ENCODE measurements at regions not wholly inside any gene's neighbourhood (a gene's known extent, or its start where the extent isn't known, plus 50 kb on each side); places are given as distances from the start of the nearest gene placed in this dataset.

DNA sequence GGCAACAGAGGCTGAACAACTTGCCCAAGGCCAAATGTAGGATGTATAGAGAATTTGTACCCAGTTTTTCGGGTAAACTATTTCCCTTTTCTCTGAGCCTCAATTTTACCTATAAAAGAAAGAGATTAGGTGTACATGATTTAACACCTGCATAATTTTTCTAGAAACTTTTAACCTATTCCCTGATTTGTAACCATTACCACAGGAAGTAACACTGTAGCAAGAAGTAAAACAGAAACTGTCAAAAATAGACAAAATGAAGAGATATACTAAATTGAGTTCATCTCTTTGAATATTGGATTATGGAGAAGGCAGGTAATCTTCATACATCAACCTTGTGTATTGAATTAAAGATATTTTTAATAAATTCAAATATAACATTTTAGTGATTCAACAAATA is 136.2 kb downstream of the ZC3H11B start:
- no peak for DNase-seq (ENCODE audit: low read depth)

GRCh38 chr1:219476116-219476515 is 136.8 kb downstream of the ZC3H11B start:
- no peak for DNase-seq (ENCODE audit: low read depth)

GRCh38 chr1:219472596-219472995 is 140.3 kb downstream of the ZC3H11B start:
- DNase-seq (ENCODE audit: low read depth), result no peak

- no peak for DNase-seq (ENCODE audit: low read depth)
Observed at GRCh38 chr1:219467524-219467923, 145.4 kb downstream of the ZC3H11B start.

- no peak for DNase-seq (ENCODE audit: low read depth)
Observed at GRCh38 chr1:219466766-219467165, 146.1 kb downstream of the ZC3H11B start.

- no peak for DNase-seq (ENCODE audit: low read depth)
Observed at GRCh38 chr1:219465212-219466093, 147.5 kb downstream of the ZC3H11B start.

DNA sequence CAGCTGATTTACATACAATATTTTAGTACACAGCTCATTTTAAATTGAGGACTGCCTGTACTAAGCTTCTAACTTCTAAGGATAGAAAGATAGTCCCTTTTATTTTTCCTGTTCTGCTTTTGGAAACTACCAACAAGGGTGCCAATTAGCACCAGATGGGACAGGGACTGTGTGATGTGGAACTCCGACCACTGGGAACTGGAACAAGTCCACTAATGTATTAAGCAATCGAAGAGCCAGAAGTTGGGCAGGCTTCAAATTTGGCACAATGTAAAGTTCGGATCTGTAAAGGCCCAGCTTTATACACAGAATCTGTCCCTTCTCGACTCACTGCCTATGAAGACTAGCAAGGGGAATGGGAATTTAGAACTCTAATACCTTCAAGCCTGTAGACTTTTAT is 149.3 kb downstream of the ZC3H11B start:
- DNase-seq (ENCODE audit: low read depth), result peak; percentile 79

DNA sequence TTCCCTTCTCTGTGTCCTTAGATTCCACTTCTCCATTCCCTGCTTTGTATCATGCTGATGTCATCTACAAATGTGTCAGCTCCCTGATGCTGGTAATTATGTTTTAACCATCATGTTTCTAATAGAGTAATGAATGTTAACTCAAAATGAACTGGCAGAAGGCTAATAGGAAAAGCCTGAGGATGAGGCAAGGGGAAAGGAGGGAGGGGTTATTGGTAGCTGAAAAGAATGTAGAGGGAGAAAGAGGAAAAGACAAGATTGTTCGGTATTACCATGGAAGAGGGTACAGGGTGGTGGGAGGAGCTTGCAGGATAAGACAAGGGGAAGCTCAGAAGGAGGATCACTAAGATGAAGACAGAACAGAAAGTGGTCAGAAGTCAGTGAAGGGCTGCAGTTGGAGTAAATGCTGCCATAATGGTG is 150.9 kb downstream of the ZC3H11B start:
- no peak for DNase-seq (ENCODE audit: low read depth)

- peak; percentile 68 for DNase-seq (ENCODE audit: low read depth)
Observed at GRCh38 chr1:219460896-219461815, 151.7 kb downstream of the ZC3H11B start.

DNA sequence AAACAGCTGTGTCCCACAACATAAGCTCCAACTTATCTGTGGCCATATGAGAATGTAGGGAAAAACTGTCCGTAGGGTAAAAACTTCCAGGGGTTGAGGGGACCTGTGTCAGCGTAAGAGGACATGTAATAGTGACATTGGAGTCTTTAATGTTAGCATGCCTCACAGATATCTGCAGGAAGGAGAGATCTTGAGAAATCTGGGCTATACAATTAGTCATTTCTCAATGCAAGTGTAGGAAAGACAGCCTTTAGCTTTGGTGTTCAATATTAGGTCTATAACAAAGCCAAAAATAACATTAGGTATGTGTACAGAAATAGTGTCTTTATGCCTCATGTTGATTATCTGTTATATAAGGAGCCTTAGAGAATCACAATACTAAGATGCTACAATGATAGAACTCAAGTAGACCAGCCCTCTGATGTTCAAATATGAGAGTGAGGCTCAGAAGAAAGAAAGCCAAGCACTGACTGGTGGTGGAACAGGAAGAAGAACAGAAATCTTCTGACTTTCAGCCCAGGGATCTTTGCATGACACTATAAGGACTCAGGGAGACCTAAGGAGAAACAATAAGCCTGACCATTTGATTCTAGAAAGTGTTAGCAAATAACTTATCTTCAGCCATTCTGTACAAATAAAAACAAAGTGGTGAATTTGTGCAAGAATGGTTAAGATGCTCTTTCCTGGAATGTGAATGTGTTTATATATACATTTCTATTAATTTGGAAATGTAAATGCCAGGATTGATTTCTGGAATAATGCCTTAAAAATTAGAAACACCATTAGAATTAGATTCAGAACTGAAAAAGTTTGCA is 152.6 kb downstream of the ZC3H11B start:
- no peak for DNase-seq (ENCODE audit: low read depth)

GRCh38 chr1:219459351-219460080 is 153.4 kb downstream of the ZC3H11B start:
- no peak for DNase-seq (ENCODE audit: low read depth)

DNA sequence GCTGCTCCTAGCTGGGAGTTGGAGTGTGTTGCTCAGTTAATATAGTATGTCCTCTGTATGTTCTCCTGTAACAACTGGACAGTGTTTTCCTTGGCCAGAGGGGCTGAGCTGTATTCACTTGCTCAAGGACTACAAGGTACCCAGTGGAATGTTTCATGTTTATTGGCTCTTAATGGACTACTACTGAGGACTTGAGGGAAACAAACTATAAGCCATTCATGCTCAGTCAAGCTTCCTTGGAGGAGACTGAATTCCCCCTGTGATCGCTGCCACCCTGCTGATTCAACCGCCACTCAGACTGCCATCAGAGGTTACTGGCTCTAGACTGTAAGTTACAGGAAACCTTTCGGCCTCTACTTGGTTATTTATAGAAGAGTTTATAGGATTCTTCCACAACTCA is 166.6 kb downstream of the ZC3H11B start:
- DNase-seq (ENCODE audit: low read depth), result no peak

- no peak for DNase-seq (ENCODE audit: low read depth)
Observed at GRCh38 chr1:219445864-219446263, 167.0 kb downstream of the ZC3H11B start.

DNA sequence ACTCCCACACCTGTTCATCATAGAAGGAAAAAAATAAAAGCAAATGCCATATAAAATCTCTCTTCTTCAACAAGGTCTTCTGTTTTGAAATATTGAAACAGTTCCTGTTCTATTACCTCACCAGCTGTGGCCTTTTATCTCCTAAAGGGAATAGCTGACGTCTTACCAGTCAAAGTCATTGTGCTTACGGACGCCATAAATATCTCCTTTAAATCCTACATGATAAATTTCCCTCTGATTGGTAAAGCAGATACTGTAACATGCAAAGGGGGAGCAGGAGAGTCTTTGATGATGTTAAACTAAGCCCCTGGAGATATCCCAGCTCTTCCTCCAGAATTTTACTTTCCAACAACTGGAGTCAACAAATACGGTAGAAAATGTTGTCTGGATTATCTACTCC is 168.4 kb downstream of the ZC3H11B start:
- DNase-seq (ENCODE audit: low read depth), result no peak

- no peak for DNase-seq (ENCODE audit: low read depth)
Observed at GRCh38 chr1:219443763-219444162, 169.1 kb downstream of the ZC3H11B start.

DNA sequence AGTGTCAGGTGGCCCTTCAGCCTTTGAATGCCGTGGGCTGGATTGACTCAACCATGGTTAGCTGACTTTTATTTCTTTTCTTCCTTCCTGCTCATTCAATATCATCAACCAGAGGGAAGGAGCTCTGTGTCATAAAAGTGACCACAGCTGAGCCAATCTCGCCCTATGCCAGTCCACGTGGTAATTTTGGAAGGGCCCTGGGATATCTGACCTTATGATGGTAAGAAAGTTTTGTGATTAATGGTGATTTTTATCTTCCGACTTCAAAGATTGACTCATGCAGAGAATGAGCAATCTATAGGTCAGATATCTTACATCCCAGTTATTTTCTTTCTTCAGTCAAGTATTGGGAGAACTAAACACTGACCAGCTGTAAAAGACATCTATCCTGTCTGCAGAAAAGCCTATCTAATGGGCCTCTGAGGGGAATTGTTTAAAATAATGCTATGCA is 170.3 kb downstream of the ZC3H11B start:
- DNase-seq (ENCODE audit: low read depth), result no peak

GRCh38 chr1:219441884-219442283 is 171.0 kb downstream of the ZC3H11B start:
- DNase-seq (ENCODE audit: low read depth), result no peak

DNA sequence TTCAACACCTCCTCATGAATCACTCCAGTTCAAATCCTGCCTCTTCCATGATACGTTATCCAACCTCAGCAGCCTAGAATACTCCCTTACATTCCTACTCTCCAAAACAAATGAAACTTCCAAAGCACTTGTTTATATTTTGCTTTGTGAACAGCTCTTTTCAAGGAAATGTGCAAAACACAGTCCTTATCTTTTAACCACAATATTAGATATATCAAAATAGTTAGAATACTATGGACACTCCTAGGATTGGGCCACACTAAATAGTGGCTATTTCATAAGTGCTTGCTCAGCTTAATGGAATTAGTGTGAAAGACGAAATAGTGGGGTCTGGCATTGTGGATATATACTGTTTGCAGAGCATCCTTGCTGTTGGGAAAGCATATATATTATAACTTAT is 173.5 kb downstream of the ZC3H11B start:
- DNase-seq (ENCODE audit: low read depth), result no peak

GRCh38 chr1:219438386-219438785 is 174.5 kb downstream of the ZC3H11B start:
- no peak for DNase-seq (ENCODE audit: low read depth)

GRCh38 chr1:219434923-219435297 is 178.0 kb downstream of the ZC3H11B start:
- no peak for DNase-seq (ENCODE audit: low read depth)

- no peak for DNase-seq (ENCODE audit: low read depth)
Observed at GRCh38 chr1:219434285-219434922, 178.5 kb downstream of the ZC3H11B start.
